ENCODE measurements at regions not wholly inside any gene's neighbourhood (a gene's known extent, or its start where the extent isn't known, plus 50 kb on each side); places are given as distances from the start of the nearest gene placed in this dataset.

DNA sequence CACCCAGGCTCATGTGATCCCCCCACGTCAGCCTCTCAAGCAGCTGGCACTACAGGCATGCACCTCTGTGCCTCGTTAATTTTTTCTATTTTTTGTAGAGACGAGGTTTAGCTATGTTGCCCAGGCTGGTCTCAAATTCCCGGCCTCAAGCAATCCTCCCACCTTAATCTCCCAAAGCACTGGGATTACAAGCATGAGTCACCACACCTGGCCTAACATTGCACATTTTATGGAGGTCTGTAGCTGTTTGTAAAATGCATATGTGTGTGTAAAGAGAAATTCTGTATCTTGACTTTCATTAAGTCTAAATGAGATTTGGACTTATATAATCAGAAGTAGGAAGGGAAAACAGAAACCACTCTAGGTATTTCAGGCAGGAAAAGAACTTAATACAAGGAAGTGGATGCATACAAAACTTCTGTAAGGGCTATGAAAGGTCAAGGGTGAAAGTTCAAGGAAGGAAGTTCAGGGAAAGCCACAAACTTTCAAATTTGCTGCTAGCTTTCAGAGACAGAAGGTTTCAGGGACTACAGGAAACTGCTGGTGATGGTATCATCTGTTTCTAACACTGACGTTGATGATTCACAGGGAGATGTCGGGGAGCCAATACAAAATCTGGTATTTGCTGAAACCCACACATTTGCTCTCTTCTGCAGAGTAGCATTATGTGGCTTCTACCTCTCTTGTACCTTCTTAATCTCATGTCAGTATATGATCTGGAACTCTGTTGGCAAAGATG is 209.4 kb downstream of the PIK3R1 start:
- TF ChIP-seq RARB (CRISPR knock-in tag; IDR thresholded peaks at IDR 0.05) (no peak), CSDC2 (CRISPR knock-in tag; IDR thresholded peaks at IDR 0.05) (no peak), ZNF70 (CRISPR knock-in tag; IDR thresholded peaks at IDR 0.05) (no peak), ESRRG (CRISPR knock-in tag; IDR thresholded peaks at IDR 0.05) (no peak), ZFP30 (CRISPR knock-in tag; IDR thresholded peaks at IDR 0.05) (no peak), TCF4 (CRISPR knock-in tag; IDR thresholded peaks at IDR 0.05; ENCODE audit: borderline replicate concordance) (no peak), ZC3H10 (CRISPR knock-in tag; IDR thresholded peaks at IDR 0.05) (no peak), OSR1 (CRISPR knock-in tag; IDR thresholded peaks at IDR 0.05) (no peak), TOX (CRISPR knock-in tag; IDR thresholded peaks at IDR 0.05; ENCODE audit: borderline replicate concordance) (no peak), ARNTL (CRISPR knock-in tag; IDR thresholded peaks at IDR 0.05; ENCODE audit: borderline replicate concordance, low read depth) (no peak), ZFP3 (CRISPR knock-in tag; IDR thresholded peaks at IDR 0.05) (no peak), ZNF8 (CRISPR knock-in tag; IDR thresholded peaks at IDR 0.05) (no peak), GLIS3 (CRISPR knock-in tag; IDR thresholded peaks at IDR 0.05) (no peak), CREB5 (CRISPR knock-in tag; IDR thresholded peaks at IDR 0.05; ENCODE audit: low read depth) (no peak)
- TF ChIP-seq, protein P1, sequence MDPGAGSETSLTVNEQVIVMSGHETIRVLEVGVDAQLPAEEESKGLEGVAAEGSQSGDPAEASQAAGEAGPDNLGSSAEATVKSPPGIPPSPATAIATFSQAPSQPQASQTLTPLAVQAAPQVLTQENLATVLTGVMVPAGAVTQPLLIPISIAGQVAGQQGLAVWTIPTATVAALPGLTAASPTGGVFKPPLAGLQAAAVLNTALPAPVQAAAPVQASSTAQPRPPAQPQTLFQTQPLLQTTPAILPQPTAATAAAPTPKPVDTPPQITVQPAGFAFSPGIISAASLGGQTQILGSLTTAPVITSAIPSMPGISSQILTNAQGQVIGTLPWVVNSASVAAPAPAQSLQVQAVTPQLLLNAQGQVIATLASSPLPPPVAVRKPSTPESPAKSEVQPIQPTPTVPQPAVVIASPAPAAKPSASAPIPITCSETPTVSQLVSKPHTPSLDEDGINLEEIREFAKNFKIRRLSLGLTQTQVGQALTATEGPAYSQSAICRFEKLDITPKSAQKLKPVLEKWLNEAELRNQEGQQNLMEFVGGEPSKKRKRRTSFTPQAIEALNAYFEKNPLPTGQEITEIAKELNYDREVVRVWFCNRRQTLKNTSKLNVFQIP (CRISPR knock-in tag; IDR thresholded peaks at IDR 0.05; ENCODE audit: borderline replicate concordance, low read depth) = no peak
- TF ChIP-seq, protein P2, sequence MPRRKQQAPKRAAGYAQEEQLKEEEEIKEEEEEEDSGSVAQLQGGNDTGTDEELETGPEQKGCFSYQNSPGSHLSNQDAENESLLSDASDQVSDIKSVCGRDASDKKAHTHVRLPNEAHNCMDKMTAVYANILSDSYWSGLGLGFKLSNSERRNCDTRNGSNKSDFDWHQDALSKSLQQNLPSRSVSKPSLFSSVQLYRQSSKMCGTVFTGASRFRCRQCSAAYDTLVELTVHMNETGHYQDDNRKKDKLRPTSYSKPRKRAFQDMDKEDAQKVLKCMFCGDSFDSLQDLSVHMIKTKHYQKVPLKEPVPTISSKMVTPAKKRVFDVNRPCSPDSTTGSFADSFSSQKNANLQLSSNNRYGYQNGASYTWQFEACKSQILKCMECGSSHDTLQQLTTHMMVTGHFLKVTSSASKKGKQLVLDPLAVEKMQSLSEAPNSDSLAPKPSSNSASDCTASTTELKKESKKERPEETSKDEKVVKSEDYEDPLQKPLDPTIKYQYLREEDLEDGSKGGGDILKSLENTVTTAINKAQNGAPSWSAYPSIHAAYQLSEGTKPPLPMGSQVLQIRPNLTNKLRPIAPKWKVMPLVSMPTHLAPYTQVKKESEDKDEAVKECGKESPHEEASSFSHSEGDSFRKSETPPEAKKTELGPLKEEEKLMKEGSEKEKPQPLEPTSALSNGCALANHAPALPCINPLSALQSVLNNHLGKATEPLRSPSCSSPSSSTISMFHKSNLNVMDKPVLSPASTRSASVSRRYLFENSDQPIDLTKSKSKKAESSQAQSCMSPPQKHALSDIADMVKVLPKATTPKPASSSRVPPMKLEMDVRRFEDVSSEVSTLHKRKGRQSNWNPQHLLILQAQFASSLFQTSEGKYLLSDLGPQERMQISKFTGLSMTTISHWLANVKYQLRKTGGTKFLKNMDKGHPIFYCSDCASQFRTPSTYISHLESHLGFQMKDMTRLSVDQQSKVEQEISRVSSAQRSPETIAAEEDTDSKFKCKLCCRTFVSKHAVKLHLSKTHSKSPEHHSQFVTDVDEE (CRISPR knock-in tag; IDR thresholded peaks at IDR 0.05) = no peak
- TF ChIP-seq, protein P3, sequence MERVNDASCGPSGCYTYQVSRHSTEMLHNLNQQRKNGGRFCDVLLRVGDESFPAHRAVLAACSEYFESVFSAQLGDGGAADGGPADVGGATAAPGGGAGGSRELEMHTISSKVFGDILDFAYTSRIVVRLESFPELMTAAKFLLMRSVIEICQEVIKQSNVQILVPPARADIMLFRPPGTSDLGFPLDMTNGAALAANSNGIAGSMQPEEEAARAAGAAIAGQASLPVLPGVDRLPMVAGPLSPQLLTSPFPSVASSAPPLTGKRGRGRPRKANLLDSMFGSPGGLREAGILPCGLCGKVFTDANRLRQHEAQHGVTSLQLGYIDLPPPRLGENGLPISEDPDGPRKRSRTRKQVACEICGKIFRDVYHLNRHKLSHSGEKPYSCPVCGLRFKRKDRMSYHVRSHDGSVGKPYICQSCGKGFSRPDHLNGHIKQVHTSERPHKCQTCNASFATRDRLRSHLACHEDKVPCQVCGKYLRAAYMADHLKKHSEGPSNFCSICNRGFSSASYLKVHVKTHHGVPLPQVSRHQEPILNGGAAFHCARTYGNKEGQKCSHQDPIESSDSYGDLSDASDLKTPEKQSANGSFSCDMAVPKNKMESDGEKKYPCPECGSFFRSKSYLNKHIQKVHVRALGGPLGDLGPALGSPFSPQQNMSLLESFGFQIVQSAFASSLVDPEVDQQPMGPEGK (CRISPR knock-in tag; IDR thresholded peaks at IDR 0.05; ENCODE audit: borderline replicate concordance) = no peak
- ATAC-seq = peak; percentile 54

- ATAC-seq = no peak
Measured at GRCh38 chr5:68426586-68426985, 211.0 kb downstream of the PIK3R1 start.

DNA sequence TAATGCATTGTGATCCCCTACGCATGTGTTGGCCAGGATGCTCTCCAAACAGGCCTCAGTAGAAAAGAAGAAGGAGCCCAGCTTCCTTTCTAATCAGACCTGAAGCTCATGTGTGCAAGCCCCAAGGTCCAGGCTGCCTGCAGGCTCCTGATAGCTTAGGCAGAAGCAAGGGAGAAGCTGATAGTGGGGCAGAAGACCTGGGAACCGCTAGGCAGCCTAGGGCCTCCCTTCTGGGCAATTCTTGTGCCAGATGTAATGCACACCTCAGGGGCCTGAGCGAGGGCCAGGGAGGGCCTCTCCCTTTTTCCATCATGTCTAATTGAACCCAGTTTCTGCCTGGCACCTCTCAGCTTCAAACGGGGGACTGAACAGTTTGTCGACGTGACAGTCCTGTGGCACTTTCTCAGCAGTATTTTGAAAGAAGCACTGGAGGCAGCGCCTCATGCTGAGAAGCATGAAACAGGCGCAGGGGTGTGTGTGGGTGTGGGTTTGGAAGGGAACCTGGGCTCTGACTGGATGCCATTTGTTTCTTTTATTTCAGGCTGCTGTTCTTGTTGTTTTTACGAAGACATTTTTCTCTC is 212.8 kb downstream of the PIK3R1 start:
- TF ChIP-seq SNAI2 (CRISPR knock-in tag; IDR thresholded peaks at IDR 0.05) = no peak
- TF ChIP-seq ZNF8 (CRISPR knock-in tag; IDR thresholded peaks at IDR 0.05) = no peak
- no peak for TF ChIP-seq ZFP30 (CRISPR knock-in tag; IDR thresholded peaks at IDR 0.05)
- no peak for TF ChIP-seq GLIS3 (CRISPR knock-in tag; IDR thresholded peaks at IDR 0.05)
- no peak for TF ChIP-seq TOX (CRISPR knock-in tag; IDR thresholded peaks at IDR 0.05; ENCODE audit: borderline replicate concordance)
- no peak for TF ChIP-seq CSRNP3 (CRISPR knock-in tag; IDR thresholded peaks at IDR 0.05)
- TF ChIP-seq TCF4 (CRISPR knock-in tag; IDR thresholded peaks at IDR 0.05; ENCODE audit: borderline replicate concordance) = no peak
- no peak for ATAC-seq

More at GRCh38 chr5:68426586-68426985, 211.0 kb downstream of the PIK3R1 start:
- TF ChIP-seq, protein P1 (CRISPR knock-in tag; IDR thresholded peaks at IDR 0.05; ENCODE audit: borderline replicate concordance, low read depth) = no peak
- TF ChIP-seq ESRRG (CRISPR knock-in tag; IDR thresholded peaks at IDR 0.05) = no peak
- no peak for TF ChIP-seq GLIS3 (CRISPR knock-in tag; IDR thresholded peaks at IDR 0.05)
- no peak for TF ChIP-seq RARB (CRISPR knock-in tag; IDR thresholded peaks at IDR 0.05)
- TF ChIP-seq ZNF565 (CRISPR knock-in tag; conservative IDR thresholded peaks at IDR 0.05; ENCODE audit: low read depth) = no peak
- no peak for TF ChIP-seq PPARA (CRISPR knock-in tag; IDR thresholded peaks at IDR 0.05; ENCODE audit: borderline replicate concordance)
- no peak for TF ChIP-seq ZNF70 (CRISPR knock-in tag; IDR thresholded peaks at IDR 0.05)
- no peak for TF ChIP-seq CSDC2 (CRISPR knock-in tag; IDR thresholded peaks at IDR 0.05)

Data from SK-N-SH treated with all-trans-retinoic acid at 6 μM for 48 hours (cell line).